ENCODE measurements at regions not wholly inside any gene's neighbourhood (a gene's known extent, or its start where the extent isn't known, plus 50 kb on each side); places are given as distances from the start of the nearest gene placed in this dataset.

- TF ChIP-seq CTCF (IDR thresholded peaks at IDR 0.05): no peak
- TF ChIP-seq POLR2A (IDR thresholded peaks at IDR 0.05; ENCODE audit: low read depth): no peak
- no peak for TF ChIP-seq POLR2AphosphoS5 (IDR thresholded peaks at IDR 0.05)
- no peak for TF ChIP-seq EP300 (IDR thresholded peaks at IDR 0.05)
Measured at GRCh38 chr15:84098604-84099003, 137.0 kb upstream of the GOLGA6L4 start.
